CD14-positive monocyte (primary cell): ENCODE measurements at regions not wholly inside any gene's neighbourhood (a gene's known extent, or its start where the extent isn't known, plus 50 kb on each side); places are given as distances from the start of the nearest gene placed in this dataset.

Experiments used
- DNase-seq, 3 donors: peaks; one replicate each; pipeline ENCODE4 v3.0.0-alpha.2; 2011 to 2022
- H2AFZ ChIP-seq: 2 replicates; pipeline ENCODE4 v1.6.0; 2012; ENCODE audit warnings: mild to moderate bottlenecking, low read depth, low read length, inconsistent platforms; ENCODE audit not compliant: insufficient read depth, poor library complexity, severe bottlenecking
- H3K27ac ChIP-seq, 2 donors: 1 replicate in 1 of 2; 2 replicates in 1 of 2; pipeline ENCODE4 v1.5.1; 2012 to 2013; ENCODE audit warnings: low read length in 2 of 2, control low read depth in 1 of 2, inconsistent platforms in 1 of 2, low read depth in 1 of 2, mild to moderate bottlenecking in 1 of 2
- H3K27me3 ChIP-seq, 2 donors: one replicate each; pipeline versions ENCODE4 v1.6.0 to v1.6.1; 2011 to 2013; ENCODE audit warnings: low read length in 2 of 2; ENCODE audit not compliant: control insufficient read depth in 2 of 2, insufficient read depth in 2 of 2
- H3K36me3 ChIP-seq, 2 donors: replicated peaks in 1 of 2; 1 replicate in 1 of 2; 2 replicates in 1 of 2; pipeline versions ENCODE4 v1.5.1 to v1.6.1; 2012 to 2013; ENCODE audit warnings: low read length in 2 of 2, control low read depth in 1 of 2, inconsistent platforms in 1 of 2, mild to moderate bottlenecking in 1 of 2; ENCODE audit not compliant: insufficient read depth in 2 of 2, control insufficient read depth in 1 of 2
- H3K4me1 ChIP-seq, 2 donors: 1 replicate in 1 of 2; 2 replicates in 1 of 2; pipeline versions ENCODE4 v1.5.1 to v1.6.1; 2012 to 2013; ENCODE audit warnings: low read length in 2 of 2, control low read depth in 1 of 2, inconsistent platforms in 1 of 2, mild to moderate bottlenecking in 1 of 2, moderate library complexity in 1 of 2; ENCODE audit not compliant: insufficient read depth in 2 of 2, control insufficient read depth in 1 of 2
- H3K4me2 ChIP-seq: replicated peaks from 2 replicates; pipeline ENCODE3; 2012; ENCODE audit warnings: low read length, moderate library complexity, mild to moderate bottlenecking; ENCODE audit not compliant: poor library complexity, severe bottlenecking; ENCODE audit errors: extremely low read depth
- H3K4me3 ChIP-seq, 3 experiments: fragments of 200-600 bp in 1 of 3; sonication (generic) in 1 of 3; replicated peaks in 1 of 3; 1 replicate in 2 of 3; 2 replicates in 1 of 3; pipeline ENCODE4 v1.5.1; 2011 to 2013; ENCODE audit warnings: low read length in 3 of 3, mild to moderate bottlenecking in 3 of 3, control low read depth in 2 of 3, low read depth in 2 of 3, inconsistent platforms in 1 of 3, moderate library complexity in 1 of 3
- H3K79me2 ChIP-seq: 2 replicates; pipeline ENCODE4 v1.6.0; 2012; ENCODE audit warnings: mild to moderate bottlenecking, control low read depth, inconsistent platforms, low read length, moderate library complexity; ENCODE audit not compliant: insufficient read depth
- H3K9ac ChIP-seq: 2 replicates; pipeline ENCODE4 v1.6.0; 2017; ENCODE audit warnings: low read length, mild to moderate bottlenecking; ENCODE audit not compliant: insufficient read depth, poor library complexity, severe bottlenecking
- H3K9me3 ChIP-seq, 2 donors: replicated peaks in 1 of 2; 1 replicate in 1 of 2; 2 replicates in 1 of 2; pipeline versions ENCODE4 v1.5.1 to v1.6.1; 2012 to 2013; ENCODE audit warnings: low read length in 2 of 2, control low read depth in 1 of 2; ENCODE audit not compliant: control insufficient read depth in 1 of 2, insufficient read depth in 1 of 2
- H4K20me1 ChIP-seq: 2 replicates; pipeline ENCODE4 v1.6.0; 2012; ENCODE audit warnings: mild to moderate bottlenecking, low read length, control low read depth, moderate library complexity; ENCODE audit not compliant: insufficient read depth
- H3K27ac Mint-ChIP-seq, 7 donors: one replicate each; pipeline ENCODE4 v1.8.0; 2020; ENCODE audit warnings: mild to moderate bottlenecking in 7 of 7, mixed read lengths in 7 of 7, moderate library complexity in 6 of 7, inconsistent platforms in 2 of 7
- H3K27me3 Mint-ChIP-seq, 3 donors: one replicate each; pipeline ENCODE4 v1.8.0; 2021 to 2022; ENCODE audit warnings: low read depth in 3 of 3, mild to moderate bottlenecking in 3 of 3, mixed read lengths in 3 of 3, moderate library complexity in 3 of 3, inconsistent platforms in 1 of 3
- H3K36me3 Mint-ChIP-seq, 2 donors: one replicate each; pipeline ENCODE4 v1.8.0; 2020; ENCODE audit warnings: mixed read lengths in 2 of 2, inconsistent platforms in 1 of 2, mild to moderate bottlenecking in 1 of 2
- H3K4me1 Mint-ChIP-seq: one replicate; pipeline ENCODE4 v1.8.0; 2020; ENCODE audit warnings: mild to moderate bottlenecking, mixed read lengths
- H3K4me3 Mint-ChIP-seq, 2 donors: one replicate each; pipeline ENCODE4 v1.8.0; 2020; ENCODE audit warnings: mild to moderate bottlenecking in 2 of 2, mixed read lengths in 2 of 2, moderate library complexity in 1 of 2
- H3K9me3 Mint-ChIP-seq, 7 donors: one replicate each; pipeline ENCODE4 v1.8.0; 2020 to 2022; ENCODE audit warnings: mixed read lengths in 7 of 7, mild to moderate bottlenecking in 6 of 7, moderate library complexity in 6 of 7, inconsistent platforms in 2 of 7
- WGBS: methylation state at CpG from one replicate; pipeline ENCODE4 v1.1.5; 2013; ENCODE audit warnings: missing lambda C conversion rate; ENCODE audit not compliant: insufficient coverage; 5-methylcytosine and 5-hydroxymethylcytosine counted together
- intact Hi-C, 2 donors: fragments of 100-400 bp; cut with micrococcal nuclease; formaldehyde crosslinking; loops; one replicate each; pipeline versions ENCODE4 v1.15.0 to v1.15.1; 2023
- TF ChIP-seq, protein P1 (sequence below): fragments of 200-600 bp; IDR thresholded peaks from one replicate; pipeline ENCODE4 v1.8.0; 2022; ENCODE audit warnings: antibody characterized with exemption, mild to moderate bottlenecking

DNA sequence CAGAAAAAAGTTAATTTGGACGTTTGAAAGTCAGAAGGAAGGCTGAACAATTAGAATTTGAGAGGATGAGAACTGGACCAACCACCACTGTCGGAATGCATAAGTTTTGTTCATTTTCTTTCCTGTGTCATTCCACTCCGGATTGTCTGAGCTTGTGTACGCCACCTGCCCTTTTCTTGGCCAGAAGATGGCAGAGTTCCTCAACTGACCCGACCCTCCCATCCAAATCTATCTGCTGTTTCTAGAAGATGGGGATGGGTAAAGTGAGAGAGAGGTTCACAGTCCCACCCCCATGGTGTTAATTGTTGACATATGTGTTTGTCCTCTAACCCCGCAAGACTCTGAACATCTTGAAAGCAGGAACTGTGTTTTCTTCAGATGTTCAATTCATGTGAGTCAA lies 388.0 kb downstream of the VRK1 start:
- no peak overlapping the region for H3K4me3 Mint-ChIP-seq
- Histone ChIP-seq H3K36me3 (no peaks in the 10 kb centered on the region), H3K27me3 (peaks cover 2 to 3% of the 10 kb centered on the region in 2 donors), H2AFZ (no peak overlapping the region), H3K9me3 (peaks cover 0 to 10% of the 10 kb centered on the region in 2 donors), H3K4me2 (no peak overlapping the region), H3K4me1 (no peaks in the 10 kb centered on the region), H3K27ac (no peak overlapping the region), H3K79me2 (no peaks in the 10 kb centered on the region), H4K20me1 (no peaks in the 10 kb centered on the region), H3K4me3 (no peak overlapping the region), H3K9ac (no peak overlapping the region)
- TF ChIP-seq, protein P1, sequence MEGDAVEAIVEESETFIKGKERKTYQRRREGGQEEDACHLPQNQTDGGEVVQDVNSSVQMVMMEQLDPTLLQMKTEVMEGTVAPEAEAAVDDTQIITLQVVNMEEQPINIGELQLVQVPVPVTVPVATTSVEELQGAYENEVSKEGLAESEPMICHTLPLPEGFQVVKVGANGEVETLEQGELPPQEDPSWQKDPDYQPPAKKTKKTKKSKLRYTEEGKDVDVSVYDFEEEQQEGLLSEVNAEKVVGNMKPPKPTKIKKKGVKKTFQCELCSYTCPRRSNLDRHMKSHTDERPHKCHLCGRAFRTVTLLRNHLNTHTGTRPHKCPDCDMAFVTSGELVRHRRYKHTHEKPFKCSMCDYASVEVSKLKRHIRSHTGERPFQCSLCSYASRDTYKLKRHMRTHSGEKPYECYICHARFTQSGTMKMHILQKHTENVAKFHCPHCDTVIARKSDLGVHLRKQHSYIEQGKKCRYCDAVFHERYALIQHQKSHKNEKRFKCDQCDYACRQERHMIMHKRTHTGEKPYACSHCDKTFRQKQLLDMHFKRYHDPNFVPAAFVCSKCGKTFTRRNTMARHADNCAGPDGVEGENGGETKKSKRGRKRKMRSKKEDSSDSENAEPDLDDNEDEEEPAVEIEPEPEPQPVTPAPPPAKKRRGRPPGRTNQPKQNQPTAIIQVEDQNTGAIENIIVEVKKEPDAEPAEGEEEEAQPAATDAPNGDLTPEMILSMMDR = no peak
- DNase-seq = no peak
- peaks cover 5 to 7% (median 5%) of the 10 kb centered on the region in 3 donors for H3K27me3 Mint-ChIP-seq
- H3K4me1 Mint-ChIP-seq = no peaks in the 10 kb centered on the region
- H3K9me3 Mint-ChIP-seq = peaks cover 0 to 11% (median 3%) of the 10 kb centered on the region in 7 donors
- 51% methylated on average over 4 of the region's 6 CpGs for WGBS
- intact Hi-C loops = no loop called here
- no peak overlapping the region for H3K27ac Mint-ChIP-seq
- H3K36me3 Mint-ChIP-seq = no peaks in the 10 kb centered on the region

DNA sequence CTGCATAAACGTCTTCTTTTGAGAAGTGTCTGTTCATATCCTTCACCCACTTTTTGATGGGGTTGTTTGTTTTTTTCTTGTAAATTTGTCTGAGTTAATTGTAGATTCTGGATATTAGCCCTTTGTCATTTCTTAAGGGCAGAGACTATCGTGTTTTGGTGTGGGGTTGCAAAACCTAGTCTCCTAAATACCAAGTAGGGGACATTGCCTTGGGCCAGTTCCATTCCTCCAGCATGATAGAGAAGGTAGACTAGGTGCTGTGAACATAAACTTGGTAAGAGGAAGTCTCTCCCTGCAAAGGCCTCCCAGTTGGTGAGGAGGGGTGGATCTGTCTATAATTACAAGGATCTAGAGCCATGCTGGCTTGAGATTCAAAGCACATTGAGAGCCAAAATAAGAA lies 390.7 kb downstream of the VRK1 start:
- no peak for DNase-seq
- no peaks in the 10 kb centered on the region for H3K36me3 Mint-ChIP-seq
- no peak overlapping the region for H3K4me2 ChIP-seq
- no peak overlapping the region for H3K9ac ChIP-seq
- H3K9me3 Mint-ChIP-seq = peaks cover 0 to 3% (median 0%) of the 10 kb centered on the region in 7 donors
- no peaks in the 10 kb centered on the region for H3K4me1 ChIP-seq
- peaks cover 2 to 3% of the 10 kb centered on the region in 2 donors for H3K27me3 ChIP-seq
- H3K4me3 ChIP-seq = no peak overlapping the region
- no peak overlapping the region for H3K27ac Mint-ChIP-seq
- H3K4me1 Mint-ChIP-seq = no peaks in the 10 kb centered on the region
- H4K20me1 ChIP-seq = no peaks in the 10 kb centered on the region
- H2AFZ ChIP-seq = no peak overlapping the region
- H3K27ac ChIP-seq = no peak overlapping the region
- H3K27me3 Mint-ChIP-seq = peaks cover 0 to 7% (median 5%) of the 10 kb centered on the region in 3 donors
- TF ChIP-seq, protein P1 = no peak
- no peaks in the 10 kb centered on the region for H3K9me3 ChIP-seq
- no CpG with 5 or more reads among the region's 2 CpGs for WGBS
- no peaks in the 10 kb centered on the region for H3K36me3 ChIP-seq
- intact Hi-C loops = no loop called here
- no peak overlapping the region for H3K4me3 Mint-ChIP-seq
- no peaks in the 10 kb centered on the region for H3K79me2 ChIP-seq
